Natural killer cell (primary cell): ENCODE measurements at regions not wholly inside any gene's neighbourhood (a gene's known extent, or its start where the extent isn't known, plus 50 kb on each side); places are given as distances from the start of the nearest gene placed in this dataset.

ENCODE experiments used
- ATAC-seq, 3 donors: fragments of 150-1000 bp in 2 of 3; fragments of 200-7000 bp in 1 of 3; cut with Tn5 transposase; 1 replicate in 1 of 3; 2 replicates in 2 of 3; pipeline ENCODE4 v1.10.0; 2021; ENCODE audit warnings: mild to moderate bottlenecking in 2 of 3, moderate library complexity in 2 of 3
- DNase-seq, 2 donors: peaks; one replicate each; pipeline versions ENCODE4 v3.0.0 to v3.0.0-alpha.2; 2013 to 2021; ENCODE audit warnings: mixed read lengths in 1 of 2
- H3K27ac ChIP-seq: one replicate; pipeline ENCODE4 v1.5.1; 2013; ENCODE audit warnings: mild to moderate bottlenecking, low read length
- H3K27me3 ChIP-seq: one replicate; pipeline ENCODE4 v1.6.1; 2013; ENCODE audit warnings: low read length; ENCODE audit not compliant: control insufficient read depth, insufficient read depth
- H3K36me3 ChIP-seq: one replicate; pipeline ENCODE4 v1.6.1; 2013; ENCODE audit warnings: low read length; ENCODE audit not compliant: control insufficient read depth, insufficient read depth
- H3K4me1 ChIP-seq: one replicate; pipeline ENCODE4 v1.6.1; 2013; ENCODE audit warnings: low read length; ENCODE audit not compliant: control insufficient read depth, insufficient read depth
- H3K4me3 ChIP-seq: one replicate; pipeline ENCODE4 v1.5.1; 2013; ENCODE audit warnings: low read length
- H3K9me3 ChIP-seq: one replicate; pipeline ENCODE4 v1.6.1; 2013; ENCODE audit warnings: low read length; ENCODE audit not compliant: control insufficient read depth, insufficient read depth
- H3K27ac Mint-ChIP-seq, 2 donors: one replicate each; pipeline ENCODE4 v1.8.0; 2022; ENCODE audit warnings: mild to moderate bottlenecking in 2 of 2, mixed read lengths in 2 of 2, moderate library complexity in 1 of 2
- H3K27me3 Mint-ChIP-seq, 2 donors: one replicate each; pipeline ENCODE4 v1.8.0; 2022; ENCODE audit warnings: low read depth in 2 of 2, mixed read lengths in 2 of 2
- H3K36me3 Mint-ChIP-seq: one replicate; pipeline ENCODE4 v1.8.0; 2022; ENCODE audit warnings: mixed read lengths
- H3K4me1 Mint-ChIP-seq, 2 donors: one replicate each; pipeline ENCODE4 v1.8.0; 2022; ENCODE audit warnings: mixed read lengths in 2 of 2
- H3K4me3 Mint-ChIP-seq: one replicate; pipeline ENCODE4 v1.8.0; 2022; ENCODE audit warnings: mild to moderate bottlenecking, moderate library complexity, mixed read lengths
- H3K9me3 Mint-ChIP-seq, 2 donors: one replicate each; pipeline ENCODE4 v1.8.0; 2022; ENCODE audit warnings: mixed read lengths in 2 of 2
- WGBS: methylation state at CpG from one replicate; pipeline ENCODE4 v1.1.7; 2013; ENCODE audit warnings: missing lambda C conversion rate; ENCODE audit not compliant: insufficient coverage; 5-methylcytosine and 5-hydroxymethylcytosine counted together
- intact Hi-C: fragments of 100-400 bp; cut with micrococcal nuclease; formaldehyde crosslinking; loops from one replicate; pipeline ENCODE4 v1.14.2; 2022
- TF ChIP-seq, protein P1 (sequence below): fragments of 200-600 bp; IDR thresholded peaks from one replicate; pipeline ENCODE4 v1.8.0; 2022; ENCODE audit warnings: antibody characterized with exemption

DNA sequence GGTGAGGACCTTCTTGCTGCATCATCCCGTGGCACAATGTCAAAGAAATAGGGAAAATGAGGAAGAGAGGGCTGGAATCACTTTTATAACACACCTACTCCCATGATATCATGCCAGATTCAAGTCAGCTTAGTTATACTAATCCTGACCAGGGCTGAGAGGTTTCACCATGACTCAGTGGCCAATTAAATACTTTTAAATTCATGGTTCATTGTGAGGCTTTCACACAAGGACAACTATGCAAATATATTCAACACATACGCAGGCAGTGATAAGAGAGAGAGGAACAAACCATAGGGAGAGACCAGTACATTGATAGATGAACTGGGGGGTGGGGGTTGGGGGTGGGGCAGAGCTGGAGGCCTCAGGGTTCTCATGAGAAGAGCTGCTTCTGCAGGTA is 313.1 kb downstream of the LRFN2 start:
- DNase-seq = no peak

DNA sequence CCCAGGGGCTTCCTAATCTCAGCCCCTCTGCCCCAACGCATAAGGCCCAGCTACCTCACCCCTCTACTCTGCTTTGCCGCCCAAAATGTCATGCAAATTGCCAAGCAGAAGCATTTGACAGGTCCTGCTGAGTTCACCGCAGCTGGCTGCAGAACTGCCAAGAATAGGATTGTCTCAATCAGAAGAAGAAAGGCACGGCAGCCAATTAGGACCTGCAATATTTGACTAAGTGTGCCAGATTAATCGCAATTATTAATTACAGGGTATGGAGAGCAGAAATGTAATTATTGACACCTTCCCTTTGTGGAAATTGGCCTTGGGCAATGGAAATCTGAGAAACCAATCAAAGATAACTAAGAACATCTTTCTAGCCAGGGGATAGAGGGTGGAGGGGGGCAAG is 318.6 kb downstream of the LRFN2 start:
- Histone ChIP-seq H3K9me3 (no peaks in the 10 kb centered on the region), H3K27me3 (no peaks in the 10 kb centered on the region), H3K36me3 (no peaks in the 10 kb centered on the region), H3K4me1 (no peaks in the 10 kb centered on the region), H3K4me3 (no peak overlapping the region), H3K27ac (no peak overlapping the region)
- H3K27ac Mint-ChIP-seq = no peak overlapping the region
- no peaks in the 10 kb centered on the region for H3K4me1 Mint-ChIP-seq
- H3K4me3 Mint-ChIP-seq = no peak overlapping the region
- H3K36me3 Mint-ChIP-seq = no peaks in the 10 kb centered on the region
- no peak for DNase-seq
- H3K27me3 Mint-ChIP-seq = peaks cover 9 to 17% of the 10 kb centered on the region in 2 donors
- no peak for ATAC-seq
- TF ChIP-seq, protein P1, sequence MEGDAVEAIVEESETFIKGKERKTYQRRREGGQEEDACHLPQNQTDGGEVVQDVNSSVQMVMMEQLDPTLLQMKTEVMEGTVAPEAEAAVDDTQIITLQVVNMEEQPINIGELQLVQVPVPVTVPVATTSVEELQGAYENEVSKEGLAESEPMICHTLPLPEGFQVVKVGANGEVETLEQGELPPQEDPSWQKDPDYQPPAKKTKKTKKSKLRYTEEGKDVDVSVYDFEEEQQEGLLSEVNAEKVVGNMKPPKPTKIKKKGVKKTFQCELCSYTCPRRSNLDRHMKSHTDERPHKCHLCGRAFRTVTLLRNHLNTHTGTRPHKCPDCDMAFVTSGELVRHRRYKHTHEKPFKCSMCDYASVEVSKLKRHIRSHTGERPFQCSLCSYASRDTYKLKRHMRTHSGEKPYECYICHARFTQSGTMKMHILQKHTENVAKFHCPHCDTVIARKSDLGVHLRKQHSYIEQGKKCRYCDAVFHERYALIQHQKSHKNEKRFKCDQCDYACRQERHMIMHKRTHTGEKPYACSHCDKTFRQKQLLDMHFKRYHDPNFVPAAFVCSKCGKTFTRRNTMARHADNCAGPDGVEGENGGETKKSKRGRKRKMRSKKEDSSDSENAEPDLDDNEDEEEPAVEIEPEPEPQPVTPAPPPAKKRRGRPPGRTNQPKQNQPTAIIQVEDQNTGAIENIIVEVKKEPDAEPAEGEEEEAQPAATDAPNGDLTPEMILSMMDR = no peak
- 70% methylated on average over 5 of the region's 5 CpGs for WGBS
- no peaks in the 10 kb centered on the region for H3K9me3 Mint-ChIP-seq
- intact Hi-C loops = no loop called here

More for the DNA sequence above, 313.1 kb downstream of the LRFN2 start:
- Mint-ChIP-seq H3K27me3 (peaks cover 6 to 7% of the 10 kb centered on the region in 2 donors), H3K27ac (no peak overlapping the region), H3K36me3 (no peaks in the 10 kb centered on the region), H3K9me3 (no peaks in the 10 kb centered on the region), H3K4me3 (no peak overlapping the region), H3K4me1 (no peaks in the 10 kb centered on the region)
- no peak for ATAC-seq
- Histone ChIP-seq H3K36me3 (no peaks in the 10 kb centered on the region), H3K4me3 (no peak overlapping the region), H3K4me1 (no peaks in the 10 kb centered on the region), H3K9me3 (no peaks in the 10 kb centered on the region), H3K27ac (no peak overlapping the region), H3K27me3 (no peaks in the 10 kb centered on the region)
- intact Hi-C loops = no loop called here
- TF ChIP-seq, protein P1 = no peak
- WGBS = 50% methylated on average over 1 of the region's 2 CpGs

DNA sequence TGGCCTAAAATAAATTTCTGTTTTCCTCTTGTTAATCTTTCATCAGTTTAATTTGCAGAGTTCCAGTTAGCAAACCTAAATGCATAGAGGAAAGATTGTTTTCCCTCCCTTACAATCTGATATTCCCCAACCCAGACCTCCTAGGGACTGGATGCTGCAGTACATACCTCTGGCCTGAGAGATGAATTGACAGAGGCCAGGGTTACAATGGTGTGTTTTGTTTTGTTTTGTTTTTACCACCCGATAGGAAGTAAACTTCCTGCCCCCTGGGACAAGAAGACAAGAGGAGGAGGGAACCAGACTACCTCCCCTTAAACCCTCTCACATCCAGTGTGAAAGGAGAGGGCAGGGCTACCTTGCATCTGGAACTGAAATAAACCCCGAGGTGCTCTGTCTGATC is 319.0 kb downstream of the LRFN2 start:
- 27% methylated on average over 1 of the region's 2 CpGs for whole genome bisulfite sequencing
- Histone ChIP-seq H3K9me3 (no peaks in the 10 kb centered on the region), H3K27me3 (no peaks in the 10 kb centered on the region), H3K27ac (no peak overlapping the region), H3K4me3 (no peak overlapping the region), H3K36me3 (no peaks in the 10 kb centered on the region), H3K4me1 (no peaks in the 10 kb centered on the region)
- H3K27me3 Mint-ChIP-seq = peaks cover 9 to 17% of the 10 kb centered on the region in 2 donors
- no peaks in the 10 kb centered on the region for H3K9me3 Mint-ChIP-seq
- H3K4me3 Mint-ChIP-seq = no peak overlapping the region
- TF ChIP-seq, protein P1 = no peak
- intact Hi-C loops = no loop called here
- H3K4me1 Mint-ChIP-seq = no peaks in the 10 kb centered on the region
- DNase-seq = no peak
- no peak overlapping the region for H3K27ac Mint-ChIP-seq
- ATAC-seq = no peak
- H3K36me3 Mint-ChIP-seq = no peaks in the 10 kb centered on the region

DNA sequence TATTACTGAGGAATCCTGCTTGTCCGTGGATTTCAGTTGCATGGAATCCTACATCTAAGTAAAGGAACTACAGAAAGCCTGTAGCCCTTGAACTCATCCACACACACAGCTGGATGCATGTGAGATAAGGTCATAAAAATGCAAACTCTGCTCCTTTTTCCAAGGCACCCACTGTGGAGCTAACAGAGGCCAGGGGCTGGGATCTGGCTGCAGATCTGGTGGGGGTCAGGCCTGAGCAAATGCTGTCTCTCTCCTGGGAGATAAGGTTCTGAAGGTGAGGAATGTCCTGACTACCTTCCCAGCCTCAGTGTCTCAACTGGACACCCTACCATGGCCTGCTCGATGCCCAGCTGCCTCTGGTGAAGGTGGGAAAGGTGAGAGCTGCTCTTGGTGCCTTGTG is 321.5 kb downstream of the LRFN2 start:
- Mint-ChIP-seq H3K9me3 (no peaks in the 10 kb centered on the region), H3K27ac (no peak overlapping the region), H3K27me3 (peaks cover 15 to 25% of the 10 kb centered on the region in 2 donors), H3K36me3 (no peaks in the 10 kb centered on the region), H3K4me1 (no peaks in the 10 kb centered on the region), H3K4me3 (no peak overlapping the region)
- DNase-seq = no peak
- H3K4me1 ChIP-seq = no peaks in the 10 kb centered on the region
- intact Hi-C loops = no loop called here
- no peak for ATAC-seq
- H3K27me3 ChIP-seq = no peaks in the 10 kb centered on the region
- WGBS = no CpG with 5 or more reads among the region's 2 CpGs
- no peak overlapping the region for H3K4me3 ChIP-seq
- H3K36me3 ChIP-seq = no peaks in the 10 kb centered on the region
- TF ChIP-seq, protein P1 = no peak
- H3K27ac ChIP-seq = no peak overlapping the region
- no peaks in the 10 kb centered on the region for H3K9me3 ChIP-seq
